ENCODE measurements at regions not wholly inside any gene's neighbourhood (a gene's known extent, or its start where the extent isn't known, plus 50 kb on each side); places are given as distances from the start of the nearest gene placed in this dataset.

DNA sequence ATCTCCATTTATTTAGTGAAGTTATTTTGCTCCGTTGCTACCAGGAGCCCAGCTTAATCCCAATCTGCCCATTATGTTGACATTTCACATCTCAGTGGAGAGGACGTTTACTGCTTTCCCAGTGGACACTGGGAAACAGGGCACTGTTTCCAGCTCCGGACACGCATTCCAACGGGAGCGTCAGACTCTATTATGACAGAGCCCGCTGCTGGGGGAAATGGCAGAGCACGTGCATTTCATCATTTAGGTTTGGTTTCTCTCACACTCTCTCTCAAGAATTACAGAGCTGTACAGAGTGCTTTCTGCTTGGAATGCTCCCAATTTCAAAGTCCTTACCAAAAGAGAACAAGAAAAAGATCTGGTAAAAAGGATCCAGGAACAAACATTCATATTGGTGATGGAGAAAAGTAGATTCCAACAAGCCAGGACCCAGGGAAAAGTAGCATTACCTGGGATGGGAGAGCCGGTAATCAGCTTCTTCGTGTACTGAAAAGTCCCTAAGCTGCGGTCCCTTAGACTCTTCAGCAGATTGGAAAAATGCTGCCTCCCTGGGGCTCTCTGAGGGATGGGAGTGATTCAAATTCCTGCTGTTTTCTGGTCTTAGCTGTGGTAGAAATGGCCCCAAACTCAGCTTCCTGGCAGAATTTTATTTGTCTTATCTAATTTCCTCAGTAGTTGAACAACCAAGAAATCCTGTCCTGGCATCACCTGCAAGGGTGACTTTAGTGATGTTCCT lies 136.0 kb upstream of the THBS1 start:
- no peak for DNase-seq (ENCODE audit: low read depth in 2 of 2)

DNA sequence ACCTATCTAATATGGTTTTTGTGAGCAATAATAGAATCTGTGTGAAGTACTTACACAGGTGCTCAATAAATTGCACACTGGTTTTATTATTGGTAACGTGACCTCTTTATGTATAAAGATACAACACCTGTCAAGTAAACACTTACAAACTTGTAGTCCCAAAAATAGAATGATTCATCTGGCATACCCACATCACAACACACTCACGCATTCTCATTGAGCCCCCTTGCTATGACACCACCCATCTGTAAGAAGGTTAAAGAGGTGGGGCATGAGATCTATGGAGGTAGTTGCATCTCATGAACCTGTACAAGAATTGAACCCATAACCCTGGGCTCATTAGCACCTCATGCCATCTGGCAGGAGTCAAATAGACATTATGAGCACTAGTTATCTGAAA lies 134.9 kb upstream of the THBS1 start:
- DNase-seq (ENCODE audit: low read depth in 2 of 2): no peak

DNA sequence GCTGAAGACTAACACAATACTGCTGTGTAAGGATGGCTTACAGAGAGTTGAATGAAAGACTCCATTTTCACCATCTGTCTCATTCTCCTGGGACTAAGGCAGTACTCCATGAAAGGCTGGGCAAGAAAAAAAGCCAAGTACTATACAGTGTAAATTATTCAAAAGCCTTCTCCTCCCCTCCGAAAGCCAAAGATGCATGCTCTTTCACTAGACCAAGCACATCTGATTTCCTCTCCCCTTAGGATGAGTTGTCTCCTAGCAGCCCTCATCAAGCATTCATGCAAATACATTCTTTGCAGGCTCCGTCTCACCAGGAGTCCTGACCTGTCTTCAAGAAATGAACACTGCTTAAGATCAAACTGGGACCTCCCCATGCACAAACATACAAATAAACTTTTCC lies 133.5 kb upstream of the THBS1 start:
- DNase-seq (ENCODE audit: low read depth in 2 of 2): no peak

DNA sequence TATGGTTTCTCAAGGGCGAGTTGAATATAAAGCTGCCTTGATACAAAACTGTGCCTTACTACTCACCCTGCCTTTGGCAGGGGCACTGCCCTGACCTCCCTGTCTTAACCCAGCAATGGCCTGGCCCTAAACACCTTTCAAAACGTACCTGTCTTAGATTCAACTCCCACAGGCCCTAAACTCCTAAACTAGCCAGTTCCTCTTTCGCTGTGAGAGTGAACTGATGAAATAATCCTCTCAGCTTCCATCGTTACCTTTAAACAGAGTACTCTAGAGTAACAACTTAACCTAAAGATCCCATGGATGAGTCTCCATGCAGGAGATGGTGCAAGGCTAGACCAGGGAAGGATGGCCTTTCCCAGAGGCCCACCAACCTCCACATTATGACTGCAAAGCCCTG lies 133.0 kb upstream of the THBS1 start:
- DNase-seq (ENCODE audit: low read depth in 2 of 2): no peak

DNA sequence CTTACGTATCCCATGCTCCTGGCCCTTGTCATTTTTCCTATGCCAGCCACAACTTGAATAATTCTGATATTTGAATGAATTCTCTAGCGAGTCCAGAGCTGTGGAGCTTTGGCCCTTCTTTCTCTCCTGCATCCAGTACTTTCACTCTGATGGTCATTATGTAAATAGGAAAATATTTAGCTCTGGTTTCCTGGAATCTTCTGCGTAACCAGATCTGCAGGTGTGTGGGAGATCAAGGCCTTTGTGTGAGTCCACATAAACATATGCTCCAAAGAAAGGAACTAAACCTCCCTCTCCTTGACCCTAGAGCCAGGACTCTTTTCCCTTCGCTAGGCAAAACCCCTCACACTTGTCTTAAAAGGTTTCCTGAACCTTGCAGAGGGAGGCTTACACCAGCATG lies 132.5 kb upstream of the THBS1 start:
- no peak for DNase-seq (ENCODE audit: low read depth in 2 of 2)

DNA sequence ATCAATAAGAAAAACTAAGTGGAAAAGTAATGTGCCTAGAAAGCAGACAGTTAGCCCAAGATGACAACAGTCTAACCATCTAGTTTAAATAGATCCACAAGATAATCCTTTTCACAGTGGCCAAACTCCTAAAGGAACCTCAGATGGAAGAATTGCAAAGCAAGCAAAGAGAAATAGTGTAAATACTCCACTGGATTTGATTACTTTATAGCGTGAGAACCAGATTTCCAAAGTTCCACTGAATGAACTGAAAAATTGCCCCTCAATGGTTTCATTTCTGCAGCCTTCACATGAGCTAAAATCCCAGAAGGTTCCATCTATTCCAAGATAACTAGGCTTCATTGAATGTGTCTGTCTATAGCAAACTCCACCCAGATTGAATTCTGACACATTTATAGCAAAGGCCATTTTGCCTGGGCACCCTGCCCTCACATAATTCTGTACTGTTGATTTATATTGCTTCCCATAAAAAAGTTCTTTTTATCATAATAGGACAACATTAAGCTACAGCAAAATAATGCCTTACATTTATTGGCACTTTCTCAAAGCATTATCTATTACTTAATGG lies 129.7 kb upstream of the THBS1 start:
- DNase-seq (ENCODE audit: low read depth in 2 of 2): no peak

DNA sequence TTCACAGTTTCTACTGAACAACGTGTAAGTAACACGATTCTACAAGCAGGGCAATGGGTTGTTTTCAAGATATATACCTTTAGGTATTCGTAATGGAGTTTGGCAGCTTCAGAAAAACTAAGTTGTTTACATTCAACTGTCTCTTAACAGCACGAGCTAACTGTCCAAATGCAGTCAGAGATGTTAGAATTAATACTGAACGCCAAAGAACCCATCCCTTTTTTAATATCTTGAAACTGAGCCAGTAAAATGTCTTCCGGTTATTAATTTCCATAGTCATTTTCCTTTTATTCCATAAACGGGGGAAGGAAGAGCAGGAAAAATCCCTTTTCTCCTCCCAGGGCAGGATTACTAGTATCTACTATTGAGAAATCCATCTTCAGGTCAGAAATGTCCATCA lies 129.0 kb upstream of the THBS1 start:
- no peak for DNase-seq (ENCODE audit: low read depth in 2 of 2)

DNA sequence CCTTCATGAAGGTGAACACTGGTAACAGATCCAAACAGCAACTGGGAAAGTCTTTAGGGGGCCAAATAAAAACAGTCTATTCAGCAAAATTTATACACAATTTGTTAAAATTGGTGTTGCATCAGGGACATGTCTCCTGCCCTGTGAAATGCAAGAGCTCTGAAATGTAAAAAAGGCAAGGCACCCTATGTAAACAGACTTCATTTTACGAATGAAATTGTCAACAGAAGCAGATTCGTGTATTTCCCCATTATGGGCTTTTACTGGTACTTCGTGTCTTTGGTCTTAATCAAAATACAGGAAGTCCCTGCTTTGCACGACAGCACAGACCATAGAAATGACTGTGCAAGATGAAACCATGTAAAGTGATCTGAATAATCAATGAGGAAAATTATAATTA lies 127.3 kb upstream of the THBS1 start:
- DNase-seq (ENCODE audit: low read depth in 2 of 2): no peak

DNA sequence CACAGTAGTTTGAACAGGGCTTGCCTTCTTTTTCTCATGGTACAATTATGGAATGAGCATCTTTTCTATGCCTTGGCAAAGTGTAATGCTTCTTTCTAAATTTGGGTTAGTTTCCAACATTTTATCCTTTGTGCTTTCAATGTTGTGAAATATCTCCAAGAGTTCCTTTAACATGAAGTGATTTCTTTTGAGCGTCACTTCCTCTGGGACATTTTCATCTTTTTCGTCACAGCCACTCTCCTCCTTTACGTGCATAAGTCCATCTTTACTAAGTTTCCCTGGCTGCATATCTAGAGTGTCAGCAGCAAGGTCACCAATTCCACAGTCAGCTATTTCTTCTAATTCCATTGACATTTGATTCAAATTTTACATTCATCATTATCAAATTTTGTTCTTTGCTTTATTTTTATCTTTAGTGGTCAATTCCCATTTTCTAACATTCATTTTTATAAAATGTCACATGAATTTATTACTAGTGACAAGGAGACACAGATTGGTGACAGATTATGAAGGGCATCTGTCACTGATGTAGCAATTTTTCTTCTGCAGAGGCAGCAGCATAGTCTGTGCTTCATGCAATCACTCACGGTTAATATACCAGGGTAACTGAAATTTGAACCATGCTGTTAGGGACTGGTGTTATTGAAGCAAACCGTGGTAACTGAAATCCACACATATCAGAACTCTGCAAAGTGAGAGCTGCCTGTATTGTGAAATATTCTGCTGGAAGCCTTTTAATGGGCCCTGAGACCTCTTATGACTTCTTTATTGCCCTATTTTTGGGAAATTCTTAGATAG lies 126.5 kb upstream of the THBS1 start:
- no peak for DNase-seq (ENCODE audit: low read depth in 2 of 2)

DNA sequence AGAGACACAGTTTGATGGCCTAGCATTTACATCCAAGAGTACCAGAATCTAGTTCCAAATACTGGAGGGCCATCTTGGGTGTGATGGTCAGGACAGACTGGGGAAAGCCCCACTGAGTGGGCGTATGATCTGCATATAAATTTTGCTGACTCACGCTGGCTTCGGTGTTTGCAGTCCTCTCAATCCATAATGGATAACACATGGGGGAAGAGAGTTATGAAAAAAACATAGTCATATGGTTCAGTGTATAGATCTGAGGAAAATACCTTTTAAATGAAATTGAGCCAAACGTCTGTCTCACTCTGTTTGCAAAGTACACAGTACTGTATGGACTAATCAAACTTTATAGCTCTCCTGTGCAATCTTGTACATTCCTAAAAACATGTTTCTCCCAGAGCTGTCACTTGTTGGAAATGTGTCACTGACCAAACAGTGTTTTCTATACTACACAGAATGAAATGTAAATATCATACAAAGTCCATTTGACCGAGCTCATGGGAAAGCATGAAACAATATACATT lies 125.3 kb upstream of the THBS1 start:
- no peak for DNase-seq (ENCODE audit: low read depth in 2 of 2)

DNA sequence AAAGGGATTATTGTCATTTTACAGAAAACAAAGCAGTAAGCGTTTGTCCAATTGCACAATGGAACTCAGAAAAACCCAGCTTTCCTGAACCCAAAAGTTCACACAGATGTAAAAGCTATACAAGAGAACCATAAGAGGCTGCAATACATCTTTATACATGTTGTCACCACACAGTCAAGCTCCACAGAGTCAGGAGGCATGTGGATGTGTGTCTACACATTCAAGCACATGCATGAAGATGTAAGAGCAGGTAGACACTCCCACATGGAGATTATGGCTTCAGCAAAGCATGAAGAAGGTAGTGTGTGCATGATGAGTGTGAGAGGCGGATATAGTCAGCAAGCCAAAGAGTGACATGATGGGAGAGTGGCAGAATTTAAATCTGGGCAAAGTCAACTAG lies 124.7 kb upstream of the THBS1 start:
- no peak for DNase-seq (ENCODE audit: low read depth in 2 of 2)

DNA sequence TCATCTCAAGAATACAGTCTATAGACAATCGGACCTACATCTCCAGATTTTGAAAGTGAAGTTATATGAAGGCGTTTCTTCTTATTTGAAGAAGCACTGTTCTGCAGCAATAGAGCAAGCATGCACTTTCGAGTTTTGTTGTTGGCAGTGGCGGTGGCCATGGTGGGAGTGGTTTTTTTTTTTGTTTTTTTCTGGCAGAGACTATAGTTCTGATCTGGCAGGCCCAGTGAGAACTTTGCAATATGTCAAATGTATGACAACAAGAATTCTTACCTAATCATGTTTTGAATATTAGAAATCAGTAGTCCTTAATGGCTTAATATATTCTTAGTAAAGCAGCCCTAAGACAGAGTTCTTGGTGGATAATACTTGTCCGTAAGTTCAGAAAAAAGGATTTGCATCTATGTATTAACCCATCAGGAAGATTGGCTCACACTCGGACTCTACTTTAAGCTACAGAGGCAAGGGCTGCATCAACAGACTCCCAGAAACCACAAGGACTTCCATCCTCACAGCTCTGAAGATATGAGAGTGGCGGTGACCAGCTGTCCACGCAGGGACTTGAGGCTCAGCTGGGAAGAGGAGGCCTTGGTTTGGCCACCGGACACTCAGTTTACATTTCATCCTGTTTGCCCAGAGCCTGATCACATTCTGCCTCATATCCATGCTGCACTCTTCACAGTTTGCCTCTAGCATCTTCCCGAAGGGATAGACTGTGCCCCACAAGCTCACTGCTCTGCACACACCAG lies 124.1 kb upstream of the THBS1 start:
- DNase-seq (ENCODE audit: low read depth in 2 of 2): no peak

DNA sequence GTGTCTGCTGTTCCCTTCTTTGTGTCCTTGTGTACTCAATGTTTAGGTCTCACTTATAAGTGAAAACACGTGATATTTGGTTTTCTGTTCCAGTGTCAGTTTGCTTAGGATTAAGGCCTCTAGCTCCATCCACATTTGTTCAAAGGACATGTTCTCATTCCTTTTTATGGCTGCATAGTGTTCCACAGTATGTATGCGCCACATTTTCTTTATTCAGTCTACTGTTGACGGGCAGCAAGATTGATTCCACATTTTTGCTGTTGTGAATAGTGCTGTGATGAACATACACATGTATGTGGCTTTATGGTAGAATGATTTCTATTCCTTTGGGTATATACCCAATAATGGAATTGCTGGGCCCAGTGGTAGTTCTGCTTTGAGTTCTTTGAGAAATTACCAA lies 122.7 kb upstream of the THBS1 start:
- DNase-seq (ENCODE audit: low read depth in 2 of 2): no peak

DNA sequence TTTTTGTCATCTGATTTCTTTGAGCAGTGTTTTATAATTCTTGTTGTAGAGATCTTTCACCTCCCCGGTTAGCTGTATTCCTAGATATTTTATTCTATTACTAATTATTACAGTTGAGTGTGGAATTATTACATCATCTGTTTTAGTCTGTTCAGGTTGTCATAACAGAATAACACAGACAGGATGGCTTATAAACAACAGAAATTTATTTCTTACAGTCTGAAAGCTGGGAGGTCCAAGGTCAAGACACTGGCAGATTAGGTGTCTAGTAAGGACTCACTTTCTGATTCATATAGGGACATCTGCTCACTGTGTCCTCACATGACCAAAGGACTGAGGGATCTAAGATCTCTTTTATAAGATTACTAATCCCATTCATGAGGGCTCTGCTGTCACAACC lies 121.3 kb upstream of the THBS1 start:
- no peak for DNase-seq (ENCODE audit: low read depth in 2 of 2)

DNA sequence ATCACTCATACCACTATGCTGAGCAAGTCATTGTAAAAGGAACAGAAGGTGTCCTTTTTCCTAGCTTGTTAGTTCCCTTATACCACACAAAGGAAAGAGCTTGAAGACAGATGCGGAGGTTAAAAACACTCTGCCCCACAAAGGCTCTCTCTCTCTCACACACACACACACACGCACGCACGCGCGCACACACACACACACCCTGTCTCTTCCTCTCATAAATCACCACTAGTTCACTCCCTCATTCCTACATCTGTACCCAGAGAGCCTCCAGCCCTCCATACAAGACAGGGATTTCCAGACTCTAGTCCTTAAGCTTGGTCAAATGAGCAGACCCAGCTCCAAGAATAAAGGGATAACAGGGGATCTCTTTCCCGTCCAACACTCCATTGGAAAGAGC lies 120.1 kb upstream of the THBS1 start:
- DNase-seq (ENCODE audit: low read depth in 2 of 2): no peak

DNA sequence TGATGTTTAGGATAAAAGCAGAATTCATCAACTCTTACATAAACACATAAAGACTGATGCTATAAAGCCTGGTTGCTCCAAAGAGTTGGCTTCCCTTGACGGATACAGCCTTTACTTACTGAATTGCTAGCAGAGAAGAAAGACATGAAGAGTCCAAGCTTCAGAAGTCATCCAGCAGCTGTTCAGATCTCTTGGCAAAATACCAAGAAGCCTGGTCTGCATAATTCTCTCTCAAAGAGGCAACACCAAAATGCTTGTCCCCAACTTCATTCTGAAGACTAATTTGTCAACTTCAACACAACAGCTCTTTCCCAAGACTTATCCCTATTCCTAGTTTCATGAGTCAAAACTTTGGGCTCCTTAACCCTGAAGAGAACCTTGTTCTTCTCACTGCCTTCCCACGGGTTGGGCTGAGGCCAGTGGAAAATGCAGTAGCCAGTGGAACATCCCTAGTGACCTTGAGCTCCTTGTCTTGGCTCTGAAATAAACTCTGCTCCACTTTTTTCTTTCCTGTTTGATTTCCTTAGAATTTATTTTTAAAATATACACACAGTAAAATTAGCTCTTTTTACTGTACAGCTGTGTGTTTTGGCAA lies 119.2 kb upstream of the THBS1 start:
- DNase-seq (ENCODE audit: low read depth in 2 of 2): no peak

DNA sequence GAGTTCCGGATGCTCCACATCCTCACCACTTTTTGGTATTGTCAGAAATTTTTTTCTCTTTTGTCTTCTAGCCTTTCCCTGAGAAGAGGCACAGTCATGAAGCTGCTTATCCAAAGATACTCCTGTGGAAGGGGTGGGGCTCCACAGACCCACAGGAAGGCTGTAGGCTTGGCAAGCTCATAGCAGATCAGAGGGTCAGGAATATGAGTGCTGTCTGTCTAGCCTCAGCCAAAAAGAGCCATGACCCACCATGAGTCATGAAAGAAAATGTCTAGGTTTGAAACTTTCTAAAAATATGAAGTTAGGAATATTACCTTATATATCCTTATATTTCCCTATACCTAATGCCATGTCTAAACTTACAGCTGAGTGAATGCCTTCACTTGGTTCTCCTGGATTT lies 118.2 kb upstream of the THBS1 start:
- no peak for DNase-seq (ENCODE audit: low read depth in 2 of 2)

DNA sequence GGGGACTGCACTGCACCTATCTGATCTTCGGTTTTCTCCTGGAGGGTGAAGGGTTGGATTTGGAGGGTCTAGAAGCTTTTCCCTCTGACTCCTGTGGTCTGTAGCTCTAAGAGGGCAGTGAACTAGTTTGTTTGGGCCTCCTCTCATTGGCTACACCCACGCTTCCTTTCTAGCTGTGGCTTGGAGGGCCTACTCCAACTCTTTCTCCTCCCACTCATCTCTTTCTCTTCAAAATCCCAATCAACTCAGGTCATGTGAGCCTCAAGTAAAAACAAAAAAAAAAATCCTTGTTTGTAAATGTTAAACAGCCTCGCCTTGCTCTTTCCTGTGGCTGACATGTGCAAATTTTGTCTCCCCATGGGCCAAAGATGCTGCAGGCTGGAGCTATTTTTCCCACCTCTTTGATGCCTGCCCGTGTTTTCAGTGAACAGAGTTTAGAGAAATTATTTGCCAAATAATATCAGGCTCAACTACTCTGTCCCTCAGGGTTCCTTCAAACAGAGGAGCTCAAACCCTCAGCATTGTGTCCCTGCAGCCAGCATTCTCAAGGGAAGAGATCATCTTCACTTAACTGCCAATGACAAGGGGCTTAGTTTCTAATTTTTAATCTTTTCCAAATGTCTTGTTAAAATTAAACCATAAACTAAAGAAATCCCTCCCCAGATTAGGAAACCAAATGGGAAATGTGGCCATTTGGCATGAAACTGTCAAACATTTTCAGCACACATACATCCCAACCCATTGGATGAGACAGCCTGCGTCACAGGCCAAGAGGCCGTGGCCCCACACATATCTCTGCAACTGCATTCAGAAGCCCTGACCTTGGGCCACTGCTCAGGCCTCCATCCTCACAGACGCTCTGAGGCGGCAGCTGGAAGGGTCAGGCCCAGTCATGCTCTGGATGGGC lies 114.8 kb upstream of the THBS1 start:
- no peak for DNase-seq (ENCODE audit: low read depth in 2 of 2)

DNA sequence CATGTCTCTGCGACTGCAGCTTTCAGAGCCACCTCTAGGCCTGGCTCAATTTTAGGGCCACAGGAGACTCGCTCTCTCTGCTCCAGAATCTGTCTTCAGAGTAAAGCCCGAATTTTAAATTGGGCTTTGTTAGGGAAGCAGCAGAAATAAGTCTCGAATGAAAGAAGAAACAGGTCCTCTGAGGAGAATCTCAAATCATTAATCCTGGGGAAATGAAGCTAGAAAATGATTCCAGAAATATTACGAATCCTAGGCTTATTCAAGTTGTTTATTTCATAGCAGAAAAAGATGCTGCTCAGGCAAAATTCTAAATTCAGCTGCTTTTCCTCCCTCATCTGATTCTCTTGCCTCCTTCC lies 114.2 kb upstream of the THBS1 start:
- no peak for DNase-seq (ENCODE audit: low read depth in 2 of 2)

DNA sequence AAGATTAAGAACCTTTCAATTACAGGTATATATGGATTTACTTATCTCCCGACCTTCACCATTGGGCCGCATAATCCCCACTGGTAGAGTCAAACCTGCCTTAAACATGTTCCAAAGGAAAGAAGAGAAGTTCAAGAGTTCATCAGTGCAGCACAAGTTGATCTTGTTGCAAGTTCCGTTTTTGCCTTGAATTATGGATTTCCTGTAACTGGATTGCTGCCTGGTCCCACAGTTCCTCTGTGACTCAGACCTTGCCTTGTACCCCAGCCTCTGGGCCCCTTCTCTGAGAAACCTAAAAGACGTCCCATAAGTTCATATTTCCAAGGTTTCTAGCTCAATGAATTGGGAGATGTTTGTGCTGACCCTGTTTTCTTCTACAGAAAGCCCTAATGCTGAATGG lies 112.5 kb upstream of the THBS1 start:
- DNase-seq (ENCODE audit: low read depth in 2 of 2): no peak

DNA sequence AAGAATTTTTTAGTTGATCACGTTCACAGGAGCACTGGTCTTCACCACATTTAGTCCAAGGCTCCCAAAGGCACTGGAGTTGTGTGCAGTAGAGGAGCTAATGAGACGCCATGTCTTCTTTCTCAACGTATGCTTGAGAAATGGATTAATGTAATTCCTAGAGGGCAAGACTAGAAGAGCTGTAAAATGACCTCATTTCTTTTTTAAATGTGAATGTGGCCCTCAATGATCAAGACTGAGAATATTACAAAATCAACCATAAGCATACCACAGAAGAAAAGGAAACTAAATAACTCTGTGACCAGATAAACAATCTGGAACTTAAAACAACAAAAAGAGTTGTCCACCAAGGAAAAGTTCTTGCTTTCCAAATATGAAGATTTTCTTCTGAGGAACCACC lies 112.1 kb upstream of the THBS1 start:
- DNase-seq (ENCODE audit: low read depth in 2 of 2): no peak

Data from stimulated activated CD8-positive, alpha-beta memory T cell treated with anti-CD3 and anti-CD28 coated beads, Interleukin-7, amount 100 ng/mL, for 4 hours (primary cell).